GM18498 (cell line): ENCODE measurements at regions not wholly inside any gene's neighbourhood (a gene's known extent, or its start where the extent isn't known, plus 50 kb on each side); places are given as distances from the start of the nearest gene placed in this dataset.

ENCODE experiments used
- ATAC-seq: cut with Tn5 transposase; IDR thresholded peaks from one replicate; pipeline ENCODE4 v1.9.1; 2021; ENCODE audit warnings: mild to moderate bottlenecking, moderate library complexity; ENCODE audit not compliant: unreplicated experiment

DNA sequence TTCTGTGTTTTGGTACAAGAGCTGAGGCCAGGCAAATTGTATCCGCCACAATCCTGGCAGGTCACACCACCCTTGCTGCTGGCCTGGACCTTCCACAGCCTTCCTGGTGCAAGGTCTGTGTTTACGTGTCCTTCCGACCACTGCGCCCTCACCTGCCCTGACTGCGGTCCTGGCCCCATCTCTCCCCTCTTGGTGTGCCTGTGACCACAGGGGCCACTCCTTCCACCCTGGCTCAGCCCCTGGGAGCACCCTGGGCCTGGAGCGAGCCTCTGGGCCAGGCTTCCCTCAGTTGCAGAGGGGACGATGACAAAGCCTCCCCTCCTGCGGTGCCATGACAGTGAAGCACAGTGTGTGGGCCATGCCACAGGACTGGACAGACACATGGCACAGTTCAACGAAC lies 104.5 kb downstream of the PLXNA1 start:
- no peak for ATAC-seq

- ATAC-seq: no peak
These were observed 104.2 kb upstream of the PRR23E start for GRCh38 chr3:127088511-127089351.

DNA sequence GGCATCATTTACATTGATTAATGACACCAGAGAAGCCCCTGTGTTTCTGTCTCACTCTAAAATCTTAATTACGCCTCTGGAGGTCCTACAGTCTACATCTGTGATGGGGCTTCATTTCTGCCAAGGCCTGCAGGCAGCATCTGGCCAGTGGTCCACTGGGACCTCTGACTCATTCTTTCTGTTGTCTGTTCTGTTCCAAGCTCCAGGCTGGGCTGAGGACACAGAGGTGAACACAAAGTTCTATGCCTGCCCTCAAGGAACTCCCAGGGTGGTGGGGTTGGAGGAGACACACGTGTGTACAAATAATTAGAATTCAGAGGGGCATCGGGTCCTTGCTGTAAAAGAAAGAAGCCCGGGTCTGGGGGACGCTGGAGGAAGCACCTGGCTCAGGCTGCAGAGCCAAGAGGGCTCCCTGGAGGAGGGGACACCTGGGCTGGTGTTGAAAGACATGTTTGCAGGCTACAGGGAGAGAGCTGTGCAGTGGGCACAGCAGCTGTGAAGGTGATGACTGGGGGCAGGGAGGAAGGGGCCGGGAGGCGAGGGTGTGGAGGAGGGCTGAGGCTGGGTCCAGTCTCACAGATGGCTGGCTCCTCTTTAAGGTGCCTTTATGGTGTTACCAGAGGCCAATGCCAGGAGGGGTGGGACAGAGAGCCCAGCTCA lies 103.3 kb upstream of the PRR23E start:
- ATAC-seq: no peak

GRCh38 chr3:127090218-127091160 lies 102.4 kb upstream of the PRR23E start:
- no peak for ATAC-seq

- ATAC-seq: no peak
These were observed 101.6 kb upstream of the PRR23E start for GRCh38 chr3:127091376-127091775.

GRCh38 chr3:127092368-127092767 lies 100.6 kb upstream of the PRR23E start:
- ATAC-seq: no peak

DNA sequence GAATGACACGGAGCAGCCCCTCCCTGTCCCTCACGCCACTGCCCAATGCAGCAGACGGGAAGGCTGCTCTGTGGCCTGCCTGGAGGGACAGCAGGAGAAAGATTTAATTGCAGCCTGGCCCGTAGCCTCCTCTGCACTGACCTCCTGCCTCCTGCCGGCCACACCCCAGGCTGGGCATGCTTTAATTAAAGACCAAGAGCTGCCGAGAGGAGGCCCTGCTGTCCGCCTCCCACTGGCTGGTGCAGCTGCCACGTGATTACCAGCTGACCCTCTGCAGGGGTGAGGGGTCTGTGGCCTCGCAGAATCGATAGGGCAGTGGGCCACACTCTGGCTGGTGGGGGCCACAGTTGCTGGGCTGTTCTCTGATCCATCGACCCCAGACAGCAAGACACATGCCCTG lies 100.2 kb upstream of the PRR23E start:
- ATAC-seq: no peak

DNA sequence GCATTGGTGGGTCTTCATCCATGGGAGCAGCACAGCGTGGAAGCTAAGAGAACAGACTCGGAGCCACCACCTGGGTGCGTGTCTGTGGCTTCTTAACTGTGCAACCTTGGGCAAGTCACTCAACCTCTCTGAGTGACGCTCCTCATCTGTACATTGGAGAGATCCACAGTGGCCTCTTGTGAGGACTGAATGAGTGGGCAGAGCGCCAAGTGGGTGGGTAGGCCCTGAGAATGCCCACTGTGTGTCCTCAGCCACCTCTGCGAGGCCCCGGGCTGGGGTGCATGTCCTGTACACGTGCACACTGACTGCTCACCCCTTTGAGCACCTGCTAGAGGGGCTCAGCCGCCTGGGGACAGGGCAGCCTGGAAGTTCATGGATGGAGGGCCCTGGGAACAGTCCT lies 99.6 kb upstream of the PRR23E start:
- no peak for ATAC-seq

DNA sequence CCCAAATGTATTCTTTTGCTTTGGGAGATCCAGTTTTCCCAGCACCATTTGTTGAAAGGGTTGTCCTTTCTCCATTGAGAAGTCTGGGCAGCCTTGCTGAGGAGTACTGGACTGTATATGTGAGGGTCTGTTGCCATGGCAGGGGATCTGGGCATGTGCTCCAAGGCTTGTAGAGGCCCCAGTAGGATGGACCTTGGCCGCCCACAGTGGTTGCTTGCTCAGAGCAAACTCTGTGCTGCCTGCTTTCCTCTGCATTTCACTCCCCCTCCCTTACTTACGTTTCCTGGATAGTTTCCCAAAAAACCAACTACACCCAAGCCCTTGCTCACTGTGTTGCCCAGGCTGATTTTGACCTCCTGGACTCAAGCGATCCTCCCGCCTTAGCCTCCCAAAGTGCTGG lies 97.2 kb upstream of the PRR23E start:
- ATAC-seq: no peak

DNA sequence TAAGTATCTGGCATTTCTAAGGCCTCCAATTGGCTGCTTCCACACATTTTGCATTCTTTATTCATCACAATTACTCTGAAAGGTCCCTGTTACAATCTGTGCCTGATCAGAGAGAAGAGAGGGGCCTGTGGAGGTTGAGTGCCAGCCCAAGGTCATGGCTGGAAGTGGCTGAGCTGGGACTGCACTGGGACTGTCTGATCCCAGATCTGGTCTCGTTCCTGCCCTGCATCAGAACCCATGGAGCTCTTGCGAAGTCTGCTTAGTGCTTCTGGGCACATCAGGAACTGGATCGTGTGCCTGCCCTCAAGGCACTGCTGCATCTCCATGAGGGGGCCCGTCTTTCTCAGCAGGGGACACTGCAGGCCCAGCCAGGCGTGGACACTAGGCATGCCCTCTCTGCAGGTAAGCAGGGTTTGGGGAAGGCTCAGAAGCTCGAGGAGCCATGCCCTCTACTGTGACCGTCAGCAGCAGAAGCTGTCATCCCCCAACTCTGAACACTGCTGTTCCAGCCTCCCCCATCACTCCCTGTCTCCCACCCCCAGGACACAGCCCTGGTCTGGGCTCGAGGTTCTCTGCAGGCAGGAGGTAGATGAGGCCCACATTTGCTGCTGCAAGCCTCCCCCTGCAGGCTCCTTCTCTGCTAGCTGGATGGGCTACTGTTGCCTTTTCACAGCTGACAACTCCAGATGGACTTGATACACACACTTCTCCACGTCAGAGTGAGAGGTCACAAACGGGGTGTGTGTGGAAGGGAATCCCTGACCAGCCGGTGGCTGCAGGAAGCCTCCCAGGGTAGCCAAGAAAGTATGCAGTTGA lies 96.5 kb upstream of the PRR23E start:
- no peak for ATAC-seq

DNA sequence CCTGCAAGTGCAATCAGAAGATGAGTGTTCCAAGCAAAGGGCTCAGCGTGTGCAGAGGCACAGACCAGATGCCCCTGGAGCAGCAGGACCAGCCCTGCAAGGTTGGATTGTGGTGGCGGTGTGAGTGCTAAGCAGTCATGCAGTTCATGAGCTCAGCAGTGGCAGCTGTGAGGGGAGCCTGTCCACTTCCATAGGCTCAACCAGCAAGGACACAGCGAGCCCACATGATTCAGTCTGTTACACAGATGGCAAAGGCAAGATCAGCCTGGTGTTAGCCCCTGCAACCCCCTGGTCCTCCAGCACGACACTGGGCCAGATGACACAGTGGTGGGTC lies 95.9 kb upstream of the PRR23E start:
- no peak for ATAC-seq

DNA sequence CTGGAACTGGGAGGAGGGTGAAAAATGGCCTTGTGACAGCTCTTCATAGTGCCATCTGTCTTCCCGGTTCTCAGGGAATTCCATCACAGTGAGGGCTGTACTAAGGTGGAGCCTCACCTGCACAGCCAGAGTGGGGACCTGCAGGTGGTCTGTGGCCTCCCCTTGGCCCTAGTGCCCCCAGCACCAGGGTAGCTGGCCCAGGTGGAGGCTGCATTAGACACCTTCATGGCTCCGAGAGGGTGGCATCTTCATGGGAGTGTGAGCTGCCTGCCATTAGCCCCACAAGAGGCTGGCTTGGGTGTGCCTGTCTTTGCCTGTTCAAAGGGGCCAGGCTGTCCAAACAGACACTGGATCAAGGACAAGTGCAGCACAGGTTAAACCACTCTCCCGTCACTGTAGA lies 95.5 kb upstream of the PRR23E start:
- no peak for ATAC-seq

- no peak for ATAC-seq
These were observed 92.9 kb upstream of the PRR23E start for GRCh38 chr3:127099982-127100381.

DNA sequence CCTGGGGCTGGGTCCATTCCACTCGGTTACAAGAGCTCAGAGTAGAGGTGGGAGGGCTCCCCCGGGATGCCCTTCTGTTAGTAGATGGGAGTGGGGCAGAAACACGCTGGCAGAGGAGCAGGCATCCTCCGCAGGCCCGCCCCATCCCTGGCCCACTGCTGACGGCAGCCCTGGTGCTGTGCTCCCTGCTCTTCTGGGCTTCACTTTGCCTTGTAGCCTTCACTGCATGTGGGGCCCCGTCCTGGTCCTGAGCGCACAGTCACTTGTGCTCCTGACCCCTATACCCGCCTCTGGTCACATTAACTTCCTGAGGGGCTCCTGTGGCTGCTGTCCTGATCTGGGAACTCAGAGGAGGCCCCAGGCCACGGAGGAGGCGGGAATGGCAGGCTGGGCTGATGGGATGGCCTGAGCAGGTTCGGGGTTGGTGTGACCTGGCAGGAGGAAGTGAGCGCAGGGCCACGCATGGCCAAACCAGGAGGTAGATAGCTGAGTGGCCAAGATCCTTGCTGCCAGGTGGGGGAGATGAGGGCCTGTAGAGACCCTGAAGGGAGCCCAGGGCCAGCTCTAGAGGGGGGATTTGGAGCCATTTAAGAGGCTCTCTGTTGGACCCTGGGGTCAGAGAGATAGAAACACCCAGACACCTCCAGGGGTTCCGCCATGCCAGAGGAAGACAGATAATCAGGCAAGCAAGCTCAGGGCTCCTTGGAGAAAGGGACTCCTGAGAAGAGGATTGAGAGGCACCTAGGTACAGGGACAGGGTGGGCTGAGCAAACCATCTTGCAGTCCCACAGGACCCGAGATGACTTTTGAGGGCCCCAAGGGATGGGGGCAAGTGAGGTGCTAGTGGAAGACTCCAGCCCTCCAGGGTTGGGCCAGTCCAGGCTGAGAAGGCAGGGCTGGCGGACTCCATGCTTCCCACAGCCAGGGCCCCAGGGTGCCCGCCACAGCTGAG lies 92.2 kb upstream of the PRR23E start:
- ATAC-seq: no peak

DNA sequence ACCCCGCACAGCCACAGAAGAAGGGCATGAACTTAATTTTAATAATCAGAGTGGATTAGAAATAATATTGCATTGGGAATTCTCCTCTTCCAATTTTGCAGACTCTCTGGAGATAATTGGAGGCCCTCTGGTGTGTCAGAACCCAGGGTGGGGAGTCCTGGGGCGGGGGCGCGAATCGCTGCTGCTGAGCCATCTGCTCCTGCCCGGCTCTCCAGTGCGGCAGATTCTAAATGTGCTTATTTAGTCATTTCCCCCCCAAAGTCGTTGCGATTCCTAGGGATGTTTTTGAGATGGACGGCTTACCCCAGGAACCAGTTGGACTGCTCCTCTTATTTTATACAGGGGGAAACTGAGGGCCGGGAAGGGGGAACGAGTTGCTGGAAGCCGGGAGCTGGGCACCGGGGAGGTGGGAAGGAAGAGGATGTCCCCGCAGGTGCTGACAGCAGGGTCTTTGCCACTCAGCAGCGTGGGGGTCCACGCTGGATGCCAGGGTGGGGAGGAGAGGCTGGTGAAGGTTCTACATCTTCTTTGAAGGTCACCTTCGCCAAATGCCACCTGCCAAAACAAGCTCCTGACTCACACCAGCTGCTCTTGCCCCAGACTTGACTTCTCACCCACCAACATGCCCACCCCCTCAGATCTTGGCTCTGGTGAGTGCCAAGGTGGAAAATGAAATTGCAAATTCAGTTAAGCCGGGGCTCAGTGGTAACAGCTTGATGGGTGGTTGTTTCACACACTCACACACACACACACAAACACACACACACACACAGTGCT lies 91.3 kb upstream of the PRR23E start:
- ATAC-seq: no peak

- ATAC-seq: no peak
These were observed 90.8 kb upstream of the PRR23E start for GRCh38 chr3:127102188-127102520.

GRCh38 chr3:127102587-127102986 lies 90.3 kb upstream of the PRR23E start:
- ATAC-seq: no peak

- no peak for ATAC-seq
These were observed 89.9 kb upstream of the PRR23E start for GRCh38 chr3:127103080-127103479.

GRCh38 chr3:127104586-127104985 lies 88.3 kb upstream of the PRR23E start:
- no peak for ATAC-seq
